Ascending aorta (tissue), 2 donors: ENCODE measurements at regions not wholly inside any gene's neighbourhood (a gene's known extent, or its start where the extent isn't known, plus 50 kb on each side); places are given as distances from the start of the nearest gene placed in this dataset.

ENCODE experiments used
- DNase-seq, 2 donors: peaks; one replicate each; pipeline ENCODE4 v3.0.0-alpha.2; 2019; ENCODE audit warnings: low spot score in 2 of 2
- H3K27ac ChIP-seq, 2 donors: fragments of 200-600 bp; sonication (generic); one replicate each; pipeline ENCODE4 v1.5.1; 2016 to 2017; ENCODE audit warnings: mild to moderate bottlenecking in 1 of 2
- H3K27me3 ChIP-seq: fragments of 200-600 bp; sonication (generic); one replicate; pipeline ENCODE4 v1.5.1; 2017
- H3K36me3 ChIP-seq, 2 donors: fragments of 200-600 bp; sonication (generic); one replicate each; pipeline ENCODE4 v1.5.1; 2016
- H3K4me1 ChIP-seq, 2 donors: fragments of 200-600 bp; sonication (generic); one replicate each; pipeline ENCODE4 v1.5.1; 2016 to 2017; ENCODE audit warnings: mild to moderate bottlenecking in 1 of 2
- H3K4me3 ChIP-seq, 2 donors: fragments of 200-600 bp; sonication (generic); one replicate each; pipeline ENCODE4 v1.5.1; 2016 to 2017; ENCODE audit warnings: mild to moderate bottlenecking in 1 of 2
- H3K9me3 ChIP-seq, 2 donors: fragments of 200-600 bp; sonication (generic); one replicate each; pipeline ENCODE4 v1.5.1; 2016
- intact Hi-C: fragments of 100-400 bp; cut with DNase I; formaldehyde crosslinking; loops from one replicate; pipeline ENCODE4 v1.15.1; 2023
- TF ChIP-seq, protein P1 (sequence below), 3 experiments: fragments of 200-600 bp in 2 of 3; fragments of 450-650 bp in 1 of 3; sonication (generic) in 2 of 3; IDR thresholded peaks; one replicate each; pipeline ENCODE4 v1.5.1; 2016 to 2019; ENCODE audit warnings: antibody characterized with exemption in 3 of 3, mild to moderate bottlenecking in 1 of 3, moderate library complexity in 1 of 3

DNA sequence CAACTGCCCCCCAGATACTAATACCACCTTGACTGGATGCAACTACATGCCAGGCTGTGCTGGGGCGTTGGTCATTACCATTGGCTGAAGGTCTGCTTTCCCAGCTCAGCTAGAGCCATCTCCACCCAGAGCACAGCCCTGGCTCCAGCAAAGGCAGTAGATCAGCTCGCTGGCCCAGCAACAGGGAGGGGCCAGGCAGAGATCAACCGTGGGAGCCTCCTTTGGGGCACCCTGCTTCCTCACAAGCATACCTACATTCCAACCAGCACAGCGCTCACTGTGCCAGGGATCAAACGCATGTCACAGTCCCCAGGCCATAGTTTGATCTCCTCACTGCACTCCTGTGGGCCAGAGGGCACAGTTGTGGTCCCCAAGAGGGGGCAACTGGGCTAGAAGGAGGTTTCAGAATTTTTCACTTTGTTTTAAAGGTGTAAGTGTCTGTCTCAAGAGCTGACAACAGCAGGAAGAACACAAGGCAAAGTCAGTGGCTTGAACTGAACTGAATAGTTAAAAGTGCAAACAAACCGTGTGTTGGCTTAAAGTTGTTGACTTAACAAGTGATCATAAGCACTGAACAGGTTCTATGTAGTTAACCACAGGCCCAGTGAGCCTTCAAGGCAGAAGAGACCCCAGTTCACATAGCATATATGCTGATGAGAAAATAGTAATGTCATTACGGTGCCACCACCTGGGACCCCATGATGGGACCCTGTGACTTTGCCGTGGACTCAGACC lies 70.1 kb upstream of the BZW1 start:
- TF ChIP-seq, protein P1, sequence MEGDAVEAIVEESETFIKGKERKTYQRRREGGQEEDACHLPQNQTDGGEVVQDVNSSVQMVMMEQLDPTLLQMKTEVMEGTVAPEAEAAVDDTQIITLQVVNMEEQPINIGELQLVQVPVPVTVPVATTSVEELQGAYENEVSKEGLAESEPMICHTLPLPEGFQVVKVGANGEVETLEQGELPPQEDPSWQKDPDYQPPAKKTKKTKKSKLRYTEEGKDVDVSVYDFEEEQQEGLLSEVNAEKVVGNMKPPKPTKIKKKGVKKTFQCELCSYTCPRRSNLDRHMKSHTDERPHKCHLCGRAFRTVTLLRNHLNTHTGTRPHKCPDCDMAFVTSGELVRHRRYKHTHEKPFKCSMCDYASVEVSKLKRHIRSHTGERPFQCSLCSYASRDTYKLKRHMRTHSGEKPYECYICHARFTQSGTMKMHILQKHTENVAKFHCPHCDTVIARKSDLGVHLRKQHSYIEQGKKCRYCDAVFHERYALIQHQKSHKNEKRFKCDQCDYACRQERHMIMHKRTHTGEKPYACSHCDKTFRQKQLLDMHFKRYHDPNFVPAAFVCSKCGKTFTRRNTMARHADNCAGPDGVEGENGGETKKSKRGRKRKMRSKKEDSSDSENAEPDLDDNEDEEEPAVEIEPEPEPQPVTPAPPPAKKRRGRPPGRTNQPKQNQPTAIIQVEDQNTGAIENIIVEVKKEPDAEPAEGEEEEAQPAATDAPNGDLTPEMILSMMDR (IDR thresholded peaks at IDR 0.05): no peak
- H3K9me3 ChIP-seq: no peaks in the 10 kb centered on the region
- intact Hi-C loops: loop anchor here (1.0 to 2.0 kb wide), 2 partner anchors 45 to 70 kb away; partner anchors contain the start of gene BZW1
- H3K36me3 ChIP-seq: no peaks in the 10 kb centered on the region
- H3K4me1 ChIP-seq: peaks cover 18 to 27% of the 10 kb centered on the region in 2 donors
- peak overlapping the region in 1 of 2 donors; percentile 41 for H3K4me3 ChIP-seq
- peak overlapping the region; percentile 97 for H3K27ac ChIP-seq
- no peaks in the 10 kb centered on the region for H3K27me3 ChIP-seq
- no peak for DNase-seq

DNA sequence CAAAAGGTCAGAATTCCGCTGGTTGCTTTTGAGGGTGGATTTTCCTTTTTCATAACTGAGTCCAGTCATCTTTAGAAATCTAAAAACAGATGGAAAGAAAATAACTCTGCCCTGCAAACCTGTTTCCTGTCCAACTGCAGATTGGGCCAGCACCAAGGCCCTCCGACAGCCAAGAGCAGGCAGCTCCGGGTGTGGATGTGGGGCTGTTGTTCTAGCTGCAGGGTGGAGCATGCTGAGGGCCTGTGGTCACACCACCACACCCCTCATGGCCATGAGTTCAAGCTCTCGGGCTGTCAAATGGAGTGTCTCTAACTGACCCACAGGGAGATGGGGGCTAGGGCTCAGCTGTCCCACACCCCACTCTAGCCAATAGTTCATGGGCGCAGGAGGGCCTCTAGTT lies 69.3 kb upstream of the BZW1 start:
- DNase-seq: peak; percentile 69 to 91
- Histone ChIP-seq H3K4me1 (peaks cover 18 to 29% of the 10 kb centered on the region in 2 donors), H3K36me3 (no peaks in the 10 kb centered on the region), H3K4me3 (peak overlapping the region in 1 of 2 donors; percentile 41), H3K27me3 (no peaks in the 10 kb centered on the region), H3K27ac (peak overlapping the region; percentile 97), H3K9me3 (no peaks in the 10 kb centered on the region)
- intact Hi-C loops: loop anchor here (2.0 kb wide), 1 partner anchor 44 kb away; no protein-coding TSS in a partner anchor
- TF ChIP-seq, protein P1 (IDR thresholded peaks at IDR 0.05): no peak

DNA sequence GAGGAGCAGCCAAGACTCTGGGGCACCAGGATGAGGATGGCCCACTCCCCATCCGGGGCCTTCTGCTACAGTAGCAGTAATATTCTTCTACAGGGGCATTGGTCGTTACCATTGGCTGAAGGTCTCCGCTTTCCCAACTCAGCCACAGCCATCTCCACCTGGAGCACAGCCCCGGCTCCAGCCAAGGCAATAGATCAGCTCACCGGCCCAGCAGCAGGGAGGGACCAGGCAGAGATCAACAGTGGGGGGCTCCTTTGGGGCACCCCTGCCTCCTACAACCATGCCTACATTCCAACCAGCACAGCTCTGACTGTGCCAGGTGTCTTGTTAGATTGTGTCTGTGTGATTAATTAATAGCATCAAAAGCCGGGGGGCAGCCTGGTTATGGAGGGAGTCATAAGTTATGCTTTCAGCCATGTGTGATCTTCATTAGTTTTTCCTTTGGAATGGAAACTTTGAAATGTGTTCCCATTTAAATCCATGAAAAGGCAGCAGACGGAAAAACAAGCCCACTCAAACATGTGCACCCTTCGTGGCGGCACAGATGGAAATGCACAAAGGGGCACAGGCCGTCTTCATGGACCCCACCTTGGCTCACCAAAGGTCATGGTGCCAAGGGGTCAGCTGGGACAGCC lies 68.6 kb upstream of the BZW1 start:
- Histone ChIP-seq H3K36me3 (no peaks in the 10 kb centered on the region), H3K27ac (peak overlapping the region; percentile 97), H3K27me3 (no peaks in the 10 kb centered on the region), H3K9me3 (no peaks in the 10 kb centered on the region), H3K4me3 (no peak overlapping the region), H3K4me1 (peaks cover 19 to 33% of the 10 kb centered on the region in 2 donors)
- TF ChIP-seq, protein P1 (IDR thresholded peaks at IDR 0.05): no peak
- intact Hi-C loops: loop anchor here (2.0 kb wide), 1 partner anchor 44 kb away; no protein-coding TSS in a partner anchor
- DNase-seq: no peak

DNA sequence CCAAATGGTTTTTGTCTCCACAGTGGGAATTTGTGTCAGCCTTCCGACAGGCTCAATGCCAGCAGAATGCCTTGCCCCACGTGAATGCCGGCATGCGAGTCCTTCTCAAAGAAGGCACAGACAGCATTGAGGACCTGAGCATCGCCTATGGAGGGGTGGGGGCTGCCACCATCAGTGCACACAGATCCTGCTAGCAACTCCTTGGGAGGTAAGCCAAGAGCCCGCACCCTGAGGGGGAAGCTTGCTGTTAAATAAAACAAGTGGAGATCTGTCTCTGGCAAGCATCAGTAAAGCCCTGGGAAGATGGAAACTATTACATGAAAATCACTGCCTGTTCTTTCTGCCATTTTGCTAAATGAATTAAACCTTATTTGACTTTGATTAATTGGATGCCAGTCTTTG lies 67.5 kb upstream of the BZW1 start:
- Histone ChIP-seq H3K27me3 (no peaks in the 10 kb centered on the region), H3K27ac (no peak overlapping the region), H3K36me3 (no peaks in the 10 kb centered on the region), H3K9me3 (no peaks in the 10 kb centered on the region), H3K4me3 (no peak overlapping the region), H3K4me1 (peaks cover 23 to 37% of the 10 kb centered on the region in 2 donors)
- intact Hi-C loops: no loop called here
- TF ChIP-seq, protein P1 (IDR thresholded peaks at IDR 0.05): no peak
- DNase-seq: no peak

DNA sequence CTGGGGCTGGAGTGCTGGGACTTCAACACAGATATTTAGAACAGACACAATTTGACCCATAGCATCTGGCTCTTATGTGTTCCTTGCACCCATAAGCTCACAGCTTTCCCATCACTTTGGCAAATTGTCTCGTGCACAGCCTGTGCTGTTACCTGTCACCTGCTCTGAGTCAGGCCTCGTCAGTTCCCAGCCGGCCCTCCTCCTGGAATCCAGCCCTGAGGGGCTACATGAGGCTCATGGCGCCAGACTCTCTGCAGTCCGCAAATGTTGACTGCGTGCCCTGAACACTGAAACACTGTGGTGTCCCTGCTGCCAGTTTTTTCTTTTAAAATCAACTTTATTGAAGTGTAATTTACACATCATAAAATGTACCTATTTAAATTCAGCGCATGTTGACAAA lies 65.4 kb upstream of the BZW1 start:
- DNase-seq: no peak
- Histone ChIP-seq H3K27me3 (no peaks in the 10 kb centered on the region), H3K4me1 (peaks cover 17 to 27% of the 10 kb centered on the region in 2 donors), H3K36me3 (no peaks in the 10 kb centered on the region), H3K27ac (peak overlapping the region; percentile 24 to 26), H3K9me3 (no peaks in the 10 kb centered on the region), H3K4me3 (no peak overlapping the region)
- intact Hi-C loops: no loop called here
- TF ChIP-seq, protein P1 (IDR thresholded peaks at IDR 0.05): no peak
